IPS-15b (cell line): ENCODE measurements at regions not wholly inside any gene's neighbourhood (a gene's known extent, or its start where the extent isn't known, plus 50 kb on each side); places are given as distances from the start of the nearest gene placed in this dataset.

Experiments
- H3K27me3 ChIP-seq: one replicate; pipeline ENCODE4 v1.6.1; 2013; ENCODE audit warnings: low read length; ENCODE audit not compliant: control insufficient read depth, insufficient read depth
- H3K36me3 ChIP-seq: one replicate; pipeline ENCODE4 v1.6.1; 2013; ENCODE audit warnings: low read length; ENCODE audit not compliant: control insufficient read depth, insufficient read depth
- H3K4me1 ChIP-seq: one replicate; pipeline ENCODE4 v1.6.1; 2013; ENCODE audit warnings: mild to moderate bottlenecking, low read length; ENCODE audit not compliant: control insufficient read depth, insufficient read depth
- H3K4me3 ChIP-seq: one replicate; pipeline ENCODE4 v1.5.1; 2013; ENCODE audit warnings: low read depth, low read length
- H3K9ac ChIP-seq: one replicate; pipeline ENCODE4 v1.6.1; 2013; ENCODE audit warnings: low read depth, mild to moderate bottlenecking, low read length
- H3K9me3 ChIP-seq: one replicate; pipeline ENCODE4 v1.6.1; 2013; ENCODE audit warnings: mild to moderate bottlenecking, low read length; ENCODE audit not compliant: control insufficient read depth, insufficient read depth

- H3K4me1 ChIP-seq: no peaks in the 10 kb centered on the region
- no peaks in the 10 kb centered on the region for H3K9me3 ChIP-seq
- no peaks in the 10 kb centered on the region for H3K36me3 ChIP-seq
- no peaks in the 10 kb centered on the region for H3K27me3 ChIP-seq
- no peak overlapping the region for H3K4me3 ChIP-seq
- H3K9ac ChIP-seq: no peak overlapping the region
Observed at GRCh38 chr1:56222914-56223540, 356.3 kb downstream of the PLPP3 start.

DNA sequence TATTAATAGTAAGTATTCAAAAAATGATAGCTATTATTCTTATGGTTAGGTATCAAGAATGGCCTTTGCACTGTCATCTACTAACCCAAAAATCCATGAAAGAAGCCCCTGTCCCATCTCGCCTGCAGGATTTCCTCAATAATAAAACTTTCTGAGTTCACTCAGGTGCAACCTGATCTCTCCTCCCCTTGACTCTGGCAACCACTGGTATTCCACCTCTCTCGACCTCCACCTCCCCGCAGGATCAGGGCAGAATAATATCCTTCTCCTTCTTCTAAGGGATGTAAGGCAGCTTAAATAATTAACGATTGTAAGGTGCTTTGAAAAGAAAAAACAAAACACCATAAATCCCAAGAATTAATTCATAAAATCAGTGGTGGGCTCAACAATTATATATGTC, 359.3 kb downstream of the PLPP3 start:
- no peak overlapping the region for H3K9ac ChIP-seq
- H3K36me3 ChIP-seq: no peaks in the 10 kb centered on the region
- no peaks in the 10 kb centered on the region for H3K9me3 ChIP-seq
- H3K4me1 ChIP-seq: no peaks in the 10 kb centered on the region
- H3K4me3 ChIP-seq: no peak overlapping the region
- H3K27me3 ChIP-seq: no peaks in the 10 kb centered on the region

- no peak overlapping the region for H3K4me3 ChIP-seq
- no peaks in the 10 kb centered on the region for H3K36me3 ChIP-seq
- H3K9ac ChIP-seq: no peak overlapping the region
- no peaks in the 10 kb centered on the region for H3K4me1 ChIP-seq
- no peaks in the 10 kb centered on the region for H3K9me3 ChIP-seq
- no peaks in the 10 kb centered on the region for H3K27me3 ChIP-seq
Observed at GRCh38 chr1:56218023-56218422, 361.3 kb downstream of the PLPP3 start.

DNA sequence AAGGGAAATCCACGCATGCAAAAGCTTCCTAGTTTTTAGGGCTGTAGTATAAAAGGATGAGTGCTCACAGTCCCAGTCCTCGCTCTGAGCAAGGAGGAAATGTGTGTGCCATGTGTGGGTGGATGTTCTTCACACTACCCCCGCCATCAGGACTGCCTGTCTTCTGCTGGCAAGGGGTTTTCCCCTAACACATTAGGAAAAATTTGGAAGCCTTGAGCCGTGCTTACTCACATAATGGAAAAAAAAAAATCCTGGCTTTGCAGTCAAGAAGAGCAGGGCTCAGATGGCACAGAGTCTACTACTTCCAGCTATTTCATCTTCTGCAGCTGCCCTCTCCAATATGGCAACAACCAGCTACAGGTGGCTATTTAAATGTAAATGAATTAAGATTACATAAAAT, 363.1 kb downstream of the PLPP3 start:
- Histone ChIP-seq H3K9ac (no peak overlapping the region), H3K4me3 (no peak overlapping the region), H3K27me3 (no peaks in the 10 kb centered on the region), H3K4me1 (no peaks in the 10 kb centered on the region), H3K9me3 (no peaks in the 10 kb centered on the region), H3K36me3 (no peaks in the 10 kb centered on the region)

- Histone ChIP-seq H3K4me1 (no peaks in the 10 kb centered on the region), H3K4me3 (no peak overlapping the region), H3K36me3 (no peaks in the 10 kb centered on the region), H3K9me3 (no peaks in the 10 kb centered on the region), H3K27me3 (no peaks in the 10 kb centered on the region), H3K9ac (no peak overlapping the region)
Observed at GRCh38 chr1:56215771-56216170, 363.6 kb downstream of the PLPP3 start.

DNA sequence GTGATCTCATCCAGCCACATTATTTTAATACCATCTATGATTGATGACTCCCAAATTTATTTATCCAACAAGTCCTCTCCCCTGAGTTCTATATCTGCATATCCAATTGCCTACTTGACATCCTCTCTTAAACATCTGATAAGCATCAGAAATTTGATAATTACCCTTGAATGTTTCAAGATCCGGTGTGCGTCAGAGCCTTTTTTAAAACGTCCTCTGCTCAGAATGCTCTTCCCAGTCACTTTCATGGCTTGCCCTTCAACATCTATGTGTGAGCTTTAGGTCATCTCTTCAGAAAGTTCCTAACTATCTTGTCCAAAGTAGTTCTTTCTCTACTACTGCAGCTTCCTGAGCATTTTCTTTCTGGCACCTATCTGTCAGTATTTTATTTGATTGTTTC, 364.3 kb downstream of the PLPP3 start:
- Histone ChIP-seq H3K4me1 (no peaks in the 10 kb centered on the region), H3K36me3 (no peaks in the 10 kb centered on the region), H3K4me3 (no peak overlapping the region), H3K9ac (no peak overlapping the region), H3K27me3 (no peaks in the 10 kb centered on the region), H3K9me3 (no peaks in the 10 kb centered on the region)

GRCh38 chr1:56213068-56213467, 366.3 kb downstream of the PLPP3 start:
- Histone ChIP-seq H3K36me3 (no peaks in the 10 kb centered on the region), H3K9ac (no peak overlapping the region), H3K9me3 (no peaks in the 10 kb centered on the region), H3K4me1 (no peaks in the 10 kb centered on the region), H3K4me3 (no peak overlapping the region), H3K27me3 (no peaks in the 10 kb centered on the region)

DNA sequence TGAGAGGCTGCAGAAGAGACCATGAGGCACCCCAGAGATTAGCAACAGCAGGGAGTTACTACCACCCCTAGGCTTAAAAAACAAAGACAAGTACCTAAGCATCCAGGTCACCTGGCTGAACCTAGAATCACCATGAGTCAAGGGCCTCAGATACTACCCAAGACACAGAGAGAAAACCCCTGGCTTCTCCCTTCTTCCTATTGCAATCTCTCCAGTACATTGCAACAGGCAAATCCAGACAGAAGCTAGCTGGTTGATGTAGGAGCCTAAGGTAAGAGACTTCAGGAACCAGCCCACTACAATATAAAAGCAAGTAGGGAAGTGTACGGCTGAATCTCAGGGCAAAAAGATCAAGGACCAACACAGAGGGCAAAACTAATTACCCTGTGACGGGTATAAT, 367.2 kb downstream of the PLPP3 start:
- Histone ChIP-seq H3K27me3 (no peaks in the 10 kb centered on the region), H3K36me3 (no peaks in the 10 kb centered on the region), H3K9me3 (no peaks in the 10 kb centered on the region), H3K4me1 (no peaks in the 10 kb centered on the region), H3K4me3 (no peak overlapping the region), H3K9ac (no peak overlapping the region)

- H3K9me3 ChIP-seq: no peaks in the 10 kb centered on the region
- H3K9ac ChIP-seq: no peak overlapping the region
- H3K36me3 ChIP-seq: no peaks in the 10 kb centered on the region
- no peaks in the 10 kb centered on the region for H3K4me1 ChIP-seq
- H3K27me3 ChIP-seq: no peaks in the 10 kb centered on the region
- H3K4me3 ChIP-seq: no peak overlapping the region
Observed at GRCh38 chr1:56206391-56206790, 373.0 kb downstream of the PLPP3 start.

- Histone ChIP-seq H3K27me3 (no peaks in the 10 kb centered on the region), H3K4me1 (no peaks in the 10 kb centered on the region), H3K9ac (no peak overlapping the region), H3K9me3 (no peaks in the 10 kb centered on the region), H3K4me3 (no peak overlapping the region), H3K36me3 (no peaks in the 10 kb centered on the region)
Observed at GRCh38 chr1:56204206-56204605, 375.2 kb downstream of the PLPP3 start.

- Histone ChIP-seq H3K36me3 (no peaks in the 10 kb centered on the region), H3K4me1 (no peaks in the 10 kb centered on the region), H3K27me3 (no peaks in the 10 kb centered on the region), H3K4me3 (no peak overlapping the region), H3K9ac (no peak overlapping the region), H3K9me3 (no peaks in the 10 kb centered on the region)
Observed at GRCh38 chr1:56202796-56203492, 376.4 kb downstream of the PLPP3 start.

DNA sequence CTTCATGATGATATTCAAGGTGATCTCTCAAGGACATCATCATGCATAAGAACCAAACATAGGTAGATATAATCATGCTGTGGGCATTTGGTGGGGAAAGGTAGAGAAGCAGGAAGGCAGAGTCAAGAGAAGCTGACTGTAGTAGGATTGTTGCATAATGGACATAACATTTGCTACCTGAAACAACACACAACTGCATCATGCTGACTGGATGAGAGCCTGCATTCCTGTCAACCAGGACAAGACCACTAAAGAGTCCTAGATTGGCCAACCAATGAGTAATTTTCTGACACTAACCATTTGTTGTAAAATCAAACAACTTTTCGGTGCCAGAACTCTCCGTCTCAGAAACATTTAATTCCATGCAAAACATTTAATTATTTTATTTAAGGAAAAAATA, 377.2 kb downstream of the PLPP3 start:
- H3K9me3 ChIP-seq: no peaks in the 10 kb centered on the region
- H3K27me3 ChIP-seq: no peaks in the 10 kb centered on the region
- H3K9ac ChIP-seq: no peak overlapping the region
- no peak overlapping the region for H3K4me3 ChIP-seq
- no peaks in the 10 kb centered on the region for H3K36me3 ChIP-seq
- H3K4me1 ChIP-seq: peaks cover under 1% of the 10 kb centered on the region
